NCI-H524 (cell line): ENCODE measurements at regions not wholly inside any gene's neighbourhood (a gene's known extent, or its start where the extent isn't known, plus 50 kb on each side); places are given as distances from the start of the nearest gene placed in this dataset.
"Not testable (repeated sequence)": the region's sequence is repeated elsewhere in the genome, so short reads cannot be mapped to it uniquely, and the experiment has no call there.

ENCODE experiments used
- DNase-seq, 2 experiments: peaks; one replicate each; lab custom pipeline; 2025; lab: John Stamatoyannopoulos, UW

DNA sequence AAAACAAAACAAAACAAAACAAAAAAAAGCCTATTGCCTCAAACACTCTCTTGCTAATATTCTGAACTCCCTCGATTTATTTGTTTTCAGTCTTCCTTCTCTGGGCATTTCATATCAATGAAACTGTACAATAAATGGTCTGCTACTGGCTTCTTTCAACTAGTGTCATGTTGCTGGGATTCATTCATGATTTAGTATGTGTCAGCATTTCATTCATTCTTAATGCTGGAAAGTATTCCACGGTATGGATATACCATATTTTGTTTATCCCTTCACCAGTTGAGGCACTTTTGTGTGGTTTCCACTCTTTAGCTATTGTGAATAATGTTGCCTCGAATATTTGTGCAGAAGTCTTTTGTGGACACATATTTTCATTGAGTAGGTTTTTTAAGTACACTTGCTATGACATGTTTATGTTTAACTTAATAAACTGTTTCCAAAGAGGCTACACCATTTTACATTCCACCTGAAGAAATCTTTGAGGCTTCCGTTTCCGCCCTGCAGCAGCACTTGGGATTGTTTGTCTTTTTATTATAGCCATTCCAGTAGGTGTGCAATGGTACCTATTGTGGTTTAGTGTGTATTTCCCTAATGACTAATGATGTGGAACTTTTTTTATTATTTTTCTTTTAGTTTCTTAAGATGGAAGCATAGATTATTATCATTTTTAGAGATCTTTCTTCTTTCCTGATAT lies 543.6 kb upstream of the SOX11 start:
- DNase-seq, result no peak

DNA sequence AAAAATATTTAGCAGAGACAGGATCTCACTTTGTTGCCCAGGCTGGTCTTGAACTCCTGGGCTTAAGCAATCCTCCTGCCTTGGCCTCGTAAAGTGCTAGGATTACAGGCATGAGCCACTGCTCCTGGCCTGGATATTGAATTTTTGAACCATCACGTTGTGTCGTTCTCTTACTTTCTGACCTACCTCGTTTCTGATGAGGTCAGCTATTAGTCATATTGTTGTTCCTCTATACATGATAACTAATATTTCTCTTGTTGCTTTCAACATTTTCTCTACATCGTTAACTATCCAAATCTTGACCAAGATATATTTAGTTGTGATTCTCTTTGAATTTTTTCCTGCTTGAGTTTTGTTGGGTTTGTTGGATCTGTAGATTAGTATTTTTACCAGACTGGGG lies 541.3 kb upstream of the SOX11 start:
- no peak for DNase-seq

- no peak for DNase-seq
Observed at GRCh38 chr2:5164776-5165525, 527.2 kb upstream of the SOX11 start.

DNA sequence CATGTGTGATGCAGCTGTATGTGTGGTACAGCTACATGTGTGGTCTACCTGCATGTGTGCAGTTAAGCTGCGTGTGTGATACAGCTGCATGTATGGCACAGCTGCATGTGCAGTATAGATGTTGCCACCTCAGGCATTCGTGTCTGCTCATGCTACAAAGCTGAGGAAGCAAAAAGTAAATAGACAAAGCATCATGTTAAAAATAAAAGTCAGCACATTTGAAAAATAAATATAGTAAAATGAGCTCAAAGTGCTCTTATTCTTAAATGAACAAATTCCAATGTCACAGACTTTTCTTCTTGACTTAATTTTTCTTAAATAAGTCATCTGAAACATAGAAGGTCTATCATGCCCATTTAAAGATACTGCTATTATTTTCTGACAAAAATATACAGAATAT lies 519.3 kb upstream of the SOX11 start:
- DNase-seq, result no peak

- DNase-seq, result no peak
Observed at GRCh38 chr2:5173876-5174535, 518.2 kb upstream of the SOX11 start.

- DNase-seq, result no peak
Observed at GRCh38 chr2:5175231-5175630, 517.0 kb upstream of the SOX11 start.

DNA sequence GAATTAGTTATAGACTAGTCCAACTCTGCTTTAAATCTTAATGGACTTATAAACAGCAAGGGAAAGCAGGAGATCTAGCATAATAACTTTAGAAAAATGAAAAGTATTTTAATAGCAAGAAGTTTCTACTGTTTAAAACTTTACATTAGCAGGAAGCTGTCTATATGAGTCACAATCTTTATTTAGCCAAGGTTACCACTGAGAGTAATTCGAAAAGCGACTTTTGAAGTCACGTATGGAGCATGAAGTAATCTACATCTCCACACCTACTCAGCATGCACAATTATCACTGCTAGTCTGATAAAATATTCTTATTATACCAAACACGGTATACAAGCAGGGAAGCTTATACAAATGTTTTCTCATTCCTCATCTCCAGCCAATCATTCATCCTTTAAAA lies 515.4 kb upstream of the SOX11 start:
- DNase-seq, result no peak

GRCh38 chr2:5183031-5183430 lies 509.2 kb upstream of the SOX11 start:
- DNase-seq, result no peak

DNA sequence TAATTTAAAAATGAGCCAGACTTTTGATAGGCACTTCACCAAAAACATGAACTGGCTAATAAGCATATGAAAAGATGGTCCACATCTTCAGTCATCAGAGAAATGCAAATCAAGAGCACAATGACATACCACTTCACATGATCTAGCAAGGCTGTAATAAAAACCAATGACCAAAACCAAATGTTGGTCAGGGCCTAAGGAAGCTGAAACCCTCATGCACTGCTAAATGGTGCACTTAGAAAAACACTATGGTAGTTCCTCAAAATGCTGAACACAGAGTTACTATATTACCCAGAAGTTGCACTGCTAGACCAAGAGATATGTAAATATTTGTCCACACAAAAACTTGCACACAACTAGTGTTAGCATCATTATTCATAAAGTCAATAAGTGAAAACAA lies 504.9 kb upstream of the SOX11 start:
- DNase-seq, result no peak

DNA sequence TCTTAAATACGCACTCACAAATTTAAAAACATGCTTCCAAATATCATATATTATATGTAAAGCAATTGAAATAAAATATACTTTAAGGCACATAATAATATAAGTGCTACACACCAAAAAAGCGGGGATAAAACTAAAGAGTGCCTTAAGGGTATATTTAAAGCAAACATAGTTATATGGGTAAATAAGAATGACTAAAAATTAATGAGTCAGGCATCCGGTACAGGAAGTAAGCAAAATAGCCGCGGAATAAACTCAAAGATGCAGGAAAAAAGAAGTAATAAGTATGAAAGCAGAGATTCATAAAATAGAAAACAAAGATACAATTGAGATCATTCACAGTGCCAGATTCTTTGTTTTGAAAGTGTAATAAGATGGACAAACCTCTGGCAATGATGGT lies 503.5 kb upstream of the SOX11 start:
- DNase-seq, result no peak

DNA sequence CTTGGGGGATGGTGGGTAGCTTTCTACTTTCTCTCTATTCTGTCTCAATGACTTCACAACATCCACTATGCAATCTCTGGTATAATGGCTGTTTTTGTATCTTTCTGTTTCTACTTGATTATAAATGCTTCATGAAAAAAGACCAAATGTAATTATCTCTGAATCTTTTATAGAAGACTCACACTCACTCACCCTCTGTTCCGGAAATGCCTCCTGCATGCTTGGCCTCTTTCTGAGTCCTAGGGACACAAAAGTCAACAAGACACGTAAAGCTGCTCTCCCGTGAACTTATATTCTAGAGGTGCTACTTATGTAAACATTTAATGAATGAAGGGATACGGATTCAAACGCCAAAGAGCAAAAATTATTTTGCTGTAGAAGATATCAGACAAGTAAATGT lies 502.2 kb upstream of the SOX11 start:
- DNase-seq, result no peak

- no peak for DNase-seq
Observed at GRCh38 chr2:5195636-5196035, 496.5 kb upstream of the SOX11 start.

GRCh38 chr2:5203134-5203755 lies 488.9 kb upstream of the SOX11 start:
- no peak for DNase-seq

- DNase-seq, result not testable (repeated sequence)
Observed at GRCh38 chr2:5206742-5207141, 485.4 kb upstream of the SOX11 start.

DNA sequence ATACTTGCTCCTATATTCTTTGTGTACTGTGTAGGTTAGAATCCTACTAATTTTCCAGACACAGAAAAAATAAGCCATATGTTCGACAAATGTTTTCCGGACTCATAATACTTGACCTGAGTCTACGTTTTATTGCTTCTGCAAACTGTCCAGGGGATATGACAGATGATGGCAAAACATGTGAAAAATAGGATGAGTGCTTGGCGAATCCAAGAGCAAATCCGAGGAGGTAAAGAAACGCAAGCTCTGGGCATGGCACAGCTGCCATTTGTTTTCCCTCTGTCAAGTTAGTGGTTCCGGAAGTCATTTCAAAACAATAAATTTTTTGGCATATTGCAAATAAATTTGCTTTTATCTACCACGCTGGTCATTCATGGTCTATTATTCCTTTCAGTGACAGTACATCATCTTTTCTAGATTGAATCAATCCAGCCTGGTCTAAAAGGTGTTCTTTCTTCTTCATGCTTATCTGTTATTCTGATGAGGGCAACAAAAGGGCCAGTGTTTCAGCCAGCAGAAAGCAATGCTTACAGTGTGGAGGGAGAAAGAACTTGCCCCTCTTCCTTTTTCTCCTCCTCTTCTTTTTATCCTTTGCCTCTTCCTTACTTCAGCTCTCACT lies 476.1 kb upstream of the SOX11 start:
- peak in 1 of 2 experiments; percentile 70 for DNase-seq

- DNase-seq, result no peak
Observed at GRCh38 chr2:5227062-5227699, 465.0 kb upstream of the SOX11 start.

DNA sequence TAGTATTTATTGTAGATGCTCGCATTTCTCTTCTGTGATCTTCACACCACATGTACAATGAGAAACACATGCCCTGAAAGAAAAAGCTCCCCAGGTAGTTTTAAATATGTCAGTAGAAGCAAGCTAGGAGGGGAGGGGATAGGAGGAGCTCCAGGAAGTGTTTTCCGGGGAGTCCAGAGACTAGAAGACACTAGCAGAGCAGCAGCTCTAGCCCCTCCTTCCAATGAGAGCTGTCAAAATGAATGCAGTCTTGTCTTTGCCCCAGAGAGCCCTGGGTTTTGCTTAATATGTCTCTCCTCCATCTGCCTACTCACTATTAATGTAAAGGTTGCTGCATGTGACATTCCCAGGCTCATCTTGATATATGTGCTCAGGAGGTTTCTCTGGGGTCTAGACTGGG lies 462.6 kb upstream of the SOX11 start:
- DNase-seq, result no peak

- no peak for DNase-seq
Observed at GRCh38 chr2:5230444-5230843, 461.7 kb upstream of the SOX11 start.

GRCh38 chr2:5230855-5231254 lies 461.3 kb upstream of the SOX11 start:
- DNase-seq, result no peak

DNA sequence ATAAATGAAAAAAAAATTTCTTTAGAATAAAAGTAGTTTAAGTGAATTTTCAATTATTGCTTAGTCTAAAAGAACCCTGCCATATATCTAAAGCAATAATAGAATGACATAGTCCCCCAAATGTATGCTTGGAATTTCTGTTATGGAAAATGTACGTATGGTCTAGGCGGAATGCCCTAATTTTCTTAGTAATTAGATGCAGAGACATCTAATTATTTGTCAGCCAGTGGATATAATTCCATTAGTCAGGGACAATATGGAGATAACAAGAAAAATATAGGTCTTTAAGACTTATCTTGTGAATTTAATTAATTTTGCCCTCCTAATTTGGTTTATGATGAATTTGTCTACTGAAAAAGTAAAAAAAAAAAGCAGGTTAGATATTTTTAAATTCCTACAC lies 460.9 kb upstream of the SOX11 start:
- no peak for DNase-seq

DNA sequence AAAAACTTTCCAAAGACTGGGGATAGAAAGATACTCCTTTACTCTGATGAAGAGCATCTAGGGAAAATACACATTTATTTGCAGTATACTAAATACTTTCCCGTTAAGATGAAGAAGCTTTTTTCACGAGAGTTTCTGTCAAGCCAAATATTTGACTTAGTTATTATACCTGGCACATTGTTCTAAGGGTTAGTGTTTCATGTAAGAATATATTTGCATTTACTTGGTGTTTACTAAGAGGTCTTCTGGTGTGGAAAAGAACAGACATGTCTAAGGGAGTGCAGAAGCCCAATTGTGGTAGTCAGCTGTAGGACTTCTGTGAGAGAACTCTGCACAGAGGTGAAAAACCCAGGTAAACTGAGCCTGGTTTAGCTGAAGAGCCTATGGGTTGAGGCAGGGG lies 457.6 kb upstream of the SOX11 start:
- DNase-seq, result no peak

DNA sequence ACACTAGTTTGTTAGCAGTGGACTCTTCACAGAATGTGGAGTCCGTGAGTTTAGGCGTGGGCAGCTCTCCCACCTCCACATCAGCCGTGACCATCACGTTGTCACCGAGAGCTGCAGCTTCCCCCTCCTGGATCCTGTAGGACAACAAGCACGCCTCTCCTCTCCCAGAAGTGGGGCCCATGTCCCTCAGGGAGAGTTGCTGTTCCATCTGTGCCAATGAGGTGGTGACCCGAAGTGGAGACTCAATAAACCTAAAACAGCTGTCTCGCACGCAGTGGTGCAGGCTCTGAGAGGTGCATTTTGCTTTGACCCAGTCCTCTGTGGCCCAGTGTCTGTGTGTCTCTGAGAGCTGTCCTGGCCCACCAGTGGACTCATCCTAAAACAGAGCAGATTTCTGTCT lies 456.5 kb upstream of the SOX11 start:
- DNase-seq, result no peak
